Left renal cortex interstitium (tissue), 4 donors: ENCODE measurements at regions not wholly inside any gene's neighbourhood (a gene's known extent, or its start where the extent isn't known, plus 50 kb on each side); places are given as distances from the start of the nearest gene placed in this dataset.

Source experiments
- DNase-seq, 4 donors: peaks; one replicate each; pipeline ENCODE4 v3.0.0-alpha.2; 2013; ENCODE audit warnings: low read depth in 4 of 4, low spot score in 2 of 4, missing footprints in 1 of 4

DNA sequence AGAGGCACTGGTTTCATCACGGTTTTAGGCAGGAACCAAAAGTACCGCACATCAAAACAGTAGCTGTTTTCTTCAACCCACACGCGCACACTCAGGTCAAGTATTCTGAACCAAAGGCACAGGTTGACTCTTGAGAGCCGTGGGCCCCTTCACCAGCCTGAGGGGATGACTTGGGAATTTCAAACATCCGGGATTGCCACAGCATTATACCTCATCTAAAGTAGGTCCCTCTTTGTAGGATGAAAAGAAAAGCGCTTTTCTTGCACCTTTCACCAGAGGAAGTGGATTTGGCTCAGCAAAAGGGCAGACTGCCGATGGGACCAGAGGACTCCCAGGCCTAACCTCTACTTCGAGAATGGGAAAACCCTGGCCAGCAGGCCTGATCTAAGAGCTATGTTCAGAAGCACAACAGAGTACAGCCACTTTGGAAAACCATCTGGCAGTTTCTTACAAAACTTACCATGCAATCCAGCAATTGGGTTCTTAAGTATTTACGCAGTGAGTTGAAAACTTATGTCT lies 88.2 kb upstream of the PROK2 start:
- no peak for DNase-seq

DNA sequence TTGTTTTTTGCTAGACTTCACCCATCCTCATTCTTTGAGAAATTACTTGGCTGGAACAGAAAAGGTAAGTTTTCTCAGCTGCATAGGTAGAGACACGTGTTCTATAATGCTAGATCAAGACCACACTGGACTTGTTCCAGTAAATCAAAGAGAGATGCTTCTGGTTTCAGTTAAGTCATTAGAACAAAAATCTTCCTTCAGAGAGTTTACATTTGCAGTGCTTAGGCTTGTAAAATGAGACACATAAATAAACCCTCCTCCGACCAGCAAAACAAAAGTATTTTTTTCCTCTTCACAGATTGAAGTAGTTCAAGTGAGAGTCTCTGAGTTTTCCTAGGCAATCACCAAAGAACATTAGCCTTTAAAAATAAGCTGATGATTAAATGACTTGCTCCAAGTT lies 87.3 kb upstream of the PROK2 start:
- no peak for DNase-seq

DNA sequence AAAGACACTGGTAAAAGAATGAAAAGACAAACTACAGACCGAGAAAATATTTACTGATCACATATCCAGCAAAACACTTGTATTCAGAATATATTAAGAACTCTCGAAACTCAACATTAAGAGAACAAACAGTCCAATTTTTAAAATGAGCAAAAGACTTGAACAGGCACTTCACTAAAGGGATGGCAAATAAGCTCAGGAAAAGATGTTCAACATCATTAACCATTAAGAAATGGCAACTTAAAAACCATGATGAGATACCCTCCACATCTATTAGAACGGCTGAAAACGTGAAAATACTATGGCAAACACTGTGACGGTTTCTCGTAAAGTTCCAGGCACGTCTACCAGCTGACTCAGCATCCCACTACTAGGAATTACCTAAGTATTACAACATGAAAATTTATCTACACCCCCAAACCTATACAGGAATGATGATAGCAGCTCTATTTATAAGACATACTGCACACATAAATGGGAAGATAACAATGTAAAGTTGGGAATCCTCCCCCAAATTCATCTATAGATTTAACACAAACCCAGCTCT lies 86.1 kb upstream of the PROK2 start:
- no peak for DNase-seq

DNA sequence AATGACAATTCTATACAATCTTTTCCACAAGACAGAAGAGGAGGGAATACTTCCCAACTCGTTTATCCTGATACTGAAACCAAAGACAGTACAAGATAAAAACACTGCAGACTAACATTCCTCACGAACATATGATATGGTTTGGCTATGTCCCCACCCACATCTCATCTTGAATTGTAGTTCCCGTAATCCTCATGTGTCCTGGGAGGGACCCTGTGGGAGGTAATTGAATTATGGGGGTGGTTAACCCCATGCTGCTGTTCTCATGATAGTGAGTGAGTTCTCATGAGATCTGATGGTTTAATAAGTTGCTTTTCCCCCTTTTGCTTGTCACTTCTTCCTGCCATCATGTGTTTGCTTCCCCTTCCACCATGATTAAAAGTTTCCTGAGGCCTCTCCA lies 83.9 kb upstream of the PROK2 start:
- no peak for DNase-seq

DNA sequence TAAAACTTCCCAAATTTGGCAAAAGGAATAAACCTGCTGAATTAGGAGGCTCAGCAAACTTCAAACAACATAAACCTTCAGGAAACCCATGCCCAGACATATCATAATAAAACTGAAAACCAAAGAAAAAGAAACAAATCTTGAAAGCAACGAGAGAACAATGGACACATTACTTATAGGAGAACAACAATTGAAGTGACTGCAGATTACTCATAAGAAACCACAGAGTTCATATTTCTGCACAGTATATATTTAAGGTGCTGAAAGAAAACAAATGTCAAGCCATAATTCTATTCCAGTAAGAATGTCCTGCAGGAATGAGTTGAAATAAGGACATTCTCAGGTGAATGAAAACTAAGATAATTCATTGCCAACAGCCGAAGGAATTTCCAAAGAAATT lies 80.8 kb upstream of the PROK2 start:
- DNase-seq = no peak

DNA sequence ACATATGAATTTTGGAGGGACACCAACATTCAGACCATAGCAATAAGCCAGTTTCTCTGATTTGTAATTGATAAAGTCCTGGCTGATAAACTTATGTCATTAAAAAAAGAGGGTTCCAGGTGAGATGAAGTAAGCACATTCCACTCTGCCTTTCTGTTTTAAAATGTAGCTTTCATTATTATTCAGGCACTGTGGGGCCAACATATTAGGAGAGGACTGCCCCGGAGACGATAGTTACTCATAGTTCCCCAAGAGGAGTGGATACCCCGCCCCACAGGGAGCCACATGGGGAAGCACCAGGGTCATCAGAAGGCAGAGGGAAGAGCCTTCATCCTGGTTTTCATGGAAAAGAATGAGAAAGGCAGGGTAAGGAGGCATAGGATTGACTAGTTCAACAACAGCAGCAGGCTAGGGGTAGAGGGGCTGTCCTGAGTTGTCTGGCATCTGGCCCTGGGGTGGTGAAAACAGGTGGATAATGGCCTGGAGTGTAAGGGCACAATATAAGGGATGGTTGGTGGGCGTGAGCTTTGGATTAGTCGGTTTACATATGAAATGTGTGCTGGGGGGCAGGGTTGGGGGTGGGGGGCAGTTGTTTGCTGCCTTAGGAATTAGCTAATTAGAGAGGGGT lies 78.7 kb upstream of the PROK2 start:
- no peak for DNase-seq

DNA sequence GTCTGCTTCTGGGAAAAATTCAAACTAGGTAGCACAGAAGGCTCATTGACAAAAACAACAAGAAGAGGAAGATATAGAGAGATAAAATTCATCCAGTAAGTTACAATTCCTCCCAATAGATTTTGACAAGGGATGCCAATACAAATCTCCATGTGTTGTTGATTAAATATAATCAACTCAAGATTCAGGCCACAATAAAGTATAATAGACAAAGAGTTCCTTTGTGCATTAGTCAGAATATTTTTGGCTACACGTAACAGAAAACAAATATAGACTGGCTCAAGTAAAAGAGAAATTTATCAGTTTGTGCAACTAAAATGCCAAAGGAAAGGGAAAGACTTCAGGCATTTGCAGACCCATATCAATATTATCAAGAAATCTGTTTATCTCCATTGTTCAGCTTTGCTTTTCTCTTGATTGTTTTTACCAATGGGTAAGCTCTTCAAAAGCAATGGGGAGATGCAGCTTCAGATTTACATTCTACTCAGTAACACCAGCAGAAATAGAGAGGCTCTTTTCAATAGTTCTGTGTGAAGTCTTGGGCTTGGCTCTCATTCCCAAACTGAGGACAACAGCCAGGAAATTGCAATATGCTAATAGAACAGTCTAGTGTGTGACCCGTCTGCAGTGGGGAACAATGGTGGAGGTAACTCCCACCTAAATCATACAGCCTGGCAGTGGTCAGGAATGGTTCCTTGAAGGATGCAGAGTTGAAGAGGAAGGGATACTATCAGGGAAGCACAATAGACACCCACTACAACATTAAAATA lies 77.6 kb upstream of the PROK2 start:
- DNase-seq = no peak

DNA sequence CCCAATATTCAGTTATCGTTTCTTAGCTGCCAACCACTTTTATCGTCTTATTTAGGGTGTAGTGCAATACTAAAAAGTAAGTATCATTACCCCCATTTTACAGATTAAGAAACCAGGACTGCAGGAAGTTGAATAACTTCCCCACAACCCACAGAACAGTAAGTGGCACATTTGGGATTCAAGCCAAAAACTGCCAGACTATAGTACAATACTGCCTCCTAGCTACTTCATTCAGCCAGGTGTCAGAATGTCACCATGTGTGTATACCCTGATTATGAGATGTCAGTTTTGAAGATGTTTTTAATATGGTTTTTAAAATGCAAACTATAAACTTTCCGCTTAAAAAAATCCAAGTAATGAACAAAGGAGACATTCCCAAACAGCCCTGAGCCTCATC lies 74.2 kb upstream of the PROK2 start:
- DNase-seq = no peak

DNA sequence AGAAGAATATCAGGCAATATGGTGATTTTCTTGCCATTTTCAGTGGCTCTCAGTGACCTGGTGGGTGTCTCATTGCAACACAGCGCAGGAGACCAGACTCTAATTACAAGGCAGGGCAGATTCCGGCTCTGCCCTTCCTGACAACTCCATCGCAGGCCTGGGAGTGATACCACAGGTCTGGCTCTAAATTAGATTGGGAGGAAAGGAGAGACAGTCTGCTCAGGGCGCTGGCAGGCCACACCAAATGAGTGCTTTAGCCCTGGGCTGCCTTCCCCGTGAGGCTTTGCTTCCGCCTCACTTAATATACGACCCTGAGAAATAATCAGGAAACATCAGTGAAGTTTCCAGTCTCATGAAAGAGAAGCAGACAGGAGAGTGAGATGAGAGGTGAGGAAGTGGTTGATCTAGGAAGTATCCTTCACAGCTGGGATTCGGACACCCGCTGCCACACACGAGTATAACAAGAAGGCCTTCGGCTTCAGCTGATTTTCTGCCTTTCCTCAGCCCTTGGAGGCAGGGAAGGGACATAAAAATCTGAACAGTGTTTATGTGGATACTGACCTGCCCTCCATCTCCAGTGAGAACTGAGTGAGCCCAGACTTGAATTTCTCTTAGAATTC lies 73.7 kb upstream of the PROK2 start:
- no peak for DNase-seq

DNA sequence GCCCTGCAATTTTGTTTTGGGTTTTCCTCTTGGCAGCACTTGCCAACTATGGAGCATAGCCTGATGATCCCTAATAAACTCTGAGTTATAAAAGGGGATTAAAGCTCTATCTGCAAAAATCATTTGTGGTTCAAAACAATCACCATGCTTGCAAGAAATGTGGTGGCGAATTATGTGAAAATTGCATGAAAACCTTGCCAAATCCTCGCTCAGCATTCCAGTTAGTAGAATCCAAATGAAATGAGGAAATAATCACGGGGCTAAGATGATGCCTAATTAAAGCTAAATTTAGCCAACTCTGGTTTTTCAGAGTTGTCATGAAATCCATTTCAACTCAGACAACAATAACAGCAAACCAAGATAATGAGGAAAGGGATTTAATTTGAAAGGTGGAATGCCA lies 73.0 kb upstream of the PROK2 start:
- DNase-seq = no peak

DNA sequence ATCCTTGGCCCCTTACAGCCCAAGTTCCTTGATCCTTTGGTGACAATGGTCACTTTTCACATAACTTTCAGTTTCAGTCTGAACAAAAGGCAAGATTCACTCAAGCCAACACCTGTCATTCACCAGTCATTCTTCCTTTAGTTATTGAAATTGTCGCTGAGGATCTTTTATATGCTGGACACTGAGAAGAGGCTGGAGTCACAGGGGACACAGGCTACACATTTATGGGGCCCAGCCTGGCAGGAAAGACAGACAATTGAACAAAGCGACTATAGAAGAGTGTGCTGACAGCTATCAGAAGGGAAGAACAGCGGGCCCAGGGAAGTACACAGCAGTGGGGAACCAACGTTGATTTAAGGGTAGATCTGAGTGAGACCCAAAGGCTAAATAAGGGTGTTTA lies 69.8 kb upstream of the PROK2 start:
- no peak for DNase-seq

DNA sequence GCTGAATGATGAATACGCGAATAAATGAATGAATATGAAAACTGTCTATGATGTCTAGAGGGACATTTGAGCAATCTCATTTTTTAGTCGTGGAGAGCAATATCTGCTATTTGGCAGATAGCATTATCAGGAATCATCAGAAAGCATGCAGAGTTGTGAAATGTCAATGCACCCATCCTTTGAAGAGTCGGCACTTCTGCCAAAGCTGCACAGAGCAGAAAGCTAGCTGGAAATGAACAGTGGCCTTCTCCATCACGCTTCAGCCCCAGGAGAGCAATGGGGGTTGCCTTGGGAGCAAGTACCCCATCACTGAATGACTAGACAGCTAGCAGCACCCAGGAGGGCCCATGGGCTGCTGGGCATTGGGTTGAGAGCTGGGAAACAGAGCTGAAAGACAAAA lies 69.1 kb upstream of the PROK2 start:
- DNase-seq = no peak

DNA sequence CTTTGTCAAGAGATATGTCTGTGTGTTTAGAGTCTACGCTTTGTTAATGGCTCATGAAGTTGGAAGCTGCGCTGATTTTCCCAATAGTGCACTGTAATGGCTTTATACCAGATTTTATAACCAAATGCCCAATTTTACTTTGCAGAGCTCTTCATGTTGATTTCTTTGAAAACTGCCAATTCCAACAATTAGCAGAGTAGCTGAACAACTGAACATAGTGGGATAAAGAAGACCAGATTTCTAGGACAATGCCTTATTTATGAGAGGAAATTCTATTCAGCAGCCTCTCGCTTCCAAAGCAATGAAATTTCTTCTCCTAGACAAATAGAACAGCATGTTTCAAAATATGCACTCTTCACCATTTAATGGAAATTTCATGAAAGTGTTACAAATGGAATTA lies 66.9 kb upstream of the PROK2 start:
- DNase-seq = no peak

DNA sequence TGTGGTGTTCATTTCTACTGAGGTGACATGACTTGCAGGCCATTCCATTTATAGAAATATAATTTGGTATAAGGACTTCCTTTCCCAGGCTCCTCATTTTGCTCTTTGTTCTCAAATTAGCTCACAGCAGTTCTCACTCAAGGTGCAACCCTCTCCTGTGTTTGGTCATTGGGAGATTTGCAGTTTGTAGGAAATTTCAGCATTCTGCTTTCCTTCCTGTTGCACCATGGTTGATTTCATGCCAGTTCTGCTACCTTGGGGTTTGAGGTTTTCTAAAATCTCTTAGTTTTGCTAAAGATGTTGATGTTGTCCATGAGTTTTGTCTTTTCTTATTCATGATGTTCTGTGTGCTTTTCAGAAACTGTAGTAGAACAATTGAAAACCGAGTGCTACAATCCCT lies 65.7 kb upstream of the PROK2 start:
- no peak for DNase-seq

DNA sequence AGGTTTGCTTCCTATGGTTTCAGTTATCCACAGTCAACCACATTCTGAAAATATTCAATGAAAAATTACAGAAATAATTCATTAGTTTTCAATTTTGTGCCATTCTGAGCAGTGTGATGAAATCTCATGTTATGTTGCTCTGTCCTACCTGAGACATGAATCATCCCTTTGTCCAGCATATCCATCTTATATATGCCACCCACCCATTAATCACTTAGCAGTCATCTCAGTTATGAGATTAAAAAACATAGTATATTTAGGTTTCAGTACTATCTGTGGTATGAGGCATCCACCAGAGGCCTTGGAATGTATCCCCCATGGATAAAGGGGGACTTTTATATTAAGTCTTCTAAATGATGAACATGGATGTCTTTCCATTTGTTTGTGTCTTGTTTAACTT lies 64.7 kb upstream of the PROK2 start:
- DNase-seq = no peak

DNA sequence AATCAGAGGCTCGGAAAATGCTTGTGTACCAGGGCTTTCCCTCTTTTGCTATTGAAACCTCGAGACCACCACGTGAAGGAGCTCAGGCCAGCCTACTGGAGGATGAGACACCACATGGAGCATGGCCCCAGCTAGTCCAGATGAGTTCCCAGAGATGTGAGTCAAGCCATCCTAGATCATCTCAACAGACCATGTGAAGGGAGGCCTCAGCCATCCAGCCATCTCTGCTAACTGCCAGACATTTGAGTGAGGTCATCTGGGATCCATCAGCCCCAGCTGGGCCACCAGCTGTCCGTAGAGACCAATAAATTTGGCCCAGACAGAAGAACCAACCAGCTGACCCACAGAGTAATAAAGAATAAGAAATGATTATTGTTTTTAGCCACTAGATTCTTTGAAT lies 62.8 kb upstream of the PROK2 start:
- no peak for DNase-seq

DNA sequence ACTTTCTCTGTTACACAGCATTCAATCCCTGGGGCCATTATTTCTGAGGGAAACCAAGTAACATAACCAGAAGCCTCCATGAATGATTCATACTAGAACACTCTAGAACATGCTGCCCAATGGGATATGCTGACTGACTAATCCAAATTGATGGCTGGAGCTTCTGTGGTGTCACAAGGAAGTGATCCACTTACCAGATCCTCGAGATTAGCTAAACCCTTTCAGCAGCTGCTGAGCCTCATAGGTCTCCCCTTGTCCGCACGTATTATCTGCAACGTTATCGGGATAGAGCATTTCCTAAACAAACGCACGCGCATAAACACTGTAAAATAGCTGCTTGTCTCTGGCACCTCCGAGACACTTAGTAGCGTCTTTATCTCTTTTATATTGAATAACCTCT lies 61.2 kb upstream of the PROK2 start:
- no peak for DNase-seq

DNA sequence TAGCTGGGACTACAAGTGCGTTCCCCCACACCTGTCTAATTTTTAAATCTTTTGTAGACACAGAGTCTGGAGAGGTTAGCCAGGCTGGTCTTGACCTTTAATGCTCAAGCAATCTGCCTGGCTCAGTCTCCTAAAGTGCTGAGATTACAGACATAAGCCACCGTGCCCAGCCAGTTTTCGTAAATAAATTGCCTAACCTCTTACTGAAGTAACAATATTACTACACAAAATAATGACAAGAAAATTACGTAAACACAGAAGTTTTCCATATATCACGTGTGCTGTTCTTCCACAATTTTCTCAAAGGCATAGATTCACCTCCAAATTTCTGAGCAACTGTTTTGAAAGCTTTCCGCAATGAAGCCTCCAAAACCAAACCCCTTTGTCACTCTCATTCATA lies 58.1 kb upstream of the PROK2 start:
- no peak for DNase-seq

DNA sequence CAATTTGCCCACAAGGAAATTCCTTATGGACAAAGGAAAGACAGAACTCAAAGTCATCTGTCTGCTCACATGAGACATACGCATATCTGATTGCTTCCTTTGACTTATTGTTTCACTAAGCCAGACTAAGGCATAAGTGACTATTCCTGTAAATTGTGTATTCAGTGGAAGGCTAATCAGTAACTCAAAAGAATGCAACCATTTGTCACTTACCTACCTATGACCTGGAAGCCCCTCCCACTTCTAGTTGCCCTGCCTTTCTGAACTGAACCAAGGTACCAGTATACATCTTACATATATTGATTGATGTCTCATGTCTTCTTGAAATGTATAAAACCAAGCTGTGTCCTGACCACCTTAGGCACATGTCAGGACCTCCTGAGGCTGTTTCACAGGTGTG lies 53.5 kb upstream of the PROK2 start:
- no peak for DNase-seq
